Trophoblast cell (in vitro differentiated cells and primary cell): ENCODE measurements at regions not wholly inside any gene's neighbourhood (a gene's known extent, or its start where the extent isn't known, plus 50 kb on each side); places are given as distances from the start of the nearest gene placed in this dataset.

Experiments
- DNase-seq, 2 donors: peaks; one replicate each; pipeline ENCODE4 v3.0.0-alpha.2; 2016
- H2AFZ ChIP-seq: 2 replicates; pipeline ENCODE4 v1.6.1; 2013; ENCODE audit warnings: low read length, moderate library complexity, mild to moderate bottlenecking; ENCODE audit not compliant: insufficient read depth, poor library complexity
- H2AK5ac ChIP-seq: 2 replicates; pipeline ENCODE4 v1.6.1; 2013; ENCODE audit warnings: mild to moderate bottlenecking, low read length
- H2BK120ac ChIP-seq: 2 replicates; pipeline ENCODE4 v1.6.1; 2013; ENCODE audit warnings: low read length, mild to moderate bottlenecking, moderate library complexity; ENCODE audit not compliant: insufficient read depth, poor library complexity
- H2BK12ac ChIP-seq: 2 replicates; pipeline ENCODE4 v1.6.1; 2013; ENCODE audit warnings: mild to moderate bottlenecking, low read length, moderate library complexity
- H2BK5ac ChIP-seq: 2 replicates; pipeline ENCODE4 v1.6.1; 2013; ENCODE audit warnings: low read length, low read depth, moderate library complexity, mild to moderate bottlenecking; ENCODE audit not compliant: poor library complexity
- H3K14ac ChIP-seq: 2 replicates; pipeline ENCODE4 v1.6.1; 2013; ENCODE audit warnings: mild to moderate bottlenecking, low read length
- H3K18ac ChIP-seq: 2 replicates; pipeline ENCODE4 v1.6.1; 2013; ENCODE audit warnings: mild to moderate bottlenecking, low read length
- H3K23ac ChIP-seq: 2 replicates; pipeline ENCODE4 v1.6.1; 2013; ENCODE audit warnings: low read length
- H3K27ac ChIP-seq: 2 replicates; pipeline ENCODE4 v1.5.1; 2013; ENCODE audit warnings: low read depth, mild to moderate bottlenecking, inconsistent platforms, low read length, moderate library complexity
- H3K27me3 ChIP-seq: 2 replicates; pipeline ENCODE4 v1.6.1; 2013; ENCODE audit warnings: inconsistent platforms, mild to moderate bottlenecking, low read length, moderate library complexity; ENCODE audit not compliant: insufficient read depth
- H3K36me3 ChIP-seq, 2 experiments: 1 replicate in 1 of 2; 2 replicates in 1 of 2; pipeline ENCODE4 v1.6.1; 2013; ENCODE audit warnings: low read length in 2 of 2, mild to moderate bottlenecking in 2 of 2, moderate library complexity in 1 of 2; ENCODE audit not compliant: insufficient read depth in 2 of 2, control insufficient read depth in 1 of 2
- H3K4ac ChIP-seq: 2 replicates; pipeline ENCODE4 v1.6.1; 2013; ENCODE audit warnings: low read depth, mild to moderate bottlenecking, low read length, moderate library complexity
- H3K4me1 ChIP-seq, 2 experiments: 1 replicate in 1 of 2; 2 replicates in 1 of 2; pipeline ENCODE4 v1.6.1; 2013; ENCODE audit warnings: low read length in 2 of 2, mild to moderate bottlenecking in 2 of 2, moderate library complexity in 1 of 2; ENCODE audit not compliant: insufficient read depth in 2 of 2, control insufficient read depth in 1 of 2
- H3K4me2 ChIP-seq: 2 replicates; pipeline ENCODE4 v1.6.1; 2013; ENCODE audit warnings: inconsistent platforms, mild to moderate bottlenecking, low read length, moderate library complexity
- H3K4me3 ChIP-seq: 2 replicates; pipeline ENCODE4 v1.5.1; 2013; ENCODE audit warnings: mild to moderate bottlenecking, low read depth, low read length, inconsistent platforms
- H3K79me1 ChIP-seq: one replicate; pipeline ENCODE4 v1.6.1; 2013; ENCODE audit warnings: low read length
- H3K79me2 ChIP-seq: 2 replicates; pipeline ENCODE4 v1.6.1; 2013; ENCODE audit warnings: low read length, mild to moderate bottlenecking; ENCODE audit not compliant: control insufficient read depth, insufficient read depth, poor library complexity
- H3K9ac ChIP-seq: 2 replicates; pipeline ENCODE4 v1.6.1; 2013; ENCODE audit warnings: mild to moderate bottlenecking, low read length
- H3K9me3 ChIP-seq: 2 replicates; pipeline ENCODE4 v1.6.1; 2013; ENCODE audit warnings: low read depth, mild to moderate bottlenecking, control low read depth, inconsistent platforms, low read length; ENCODE audit not compliant: insufficient read depth
- H4K12ac ChIP-seq: 2 replicates; pipeline ENCODE4 v1.6.1; 2013; ENCODE audit warnings: low read depth, mild to moderate bottlenecking, low read length, moderate library complexity
- H4K8ac ChIP-seq: 2 replicates; pipeline ENCODE4 v1.6.1; 2013; ENCODE audit warnings: low read depth, mild to moderate bottlenecking, low read length, moderate library complexity
- H4K91ac ChIP-seq: one replicate; pipeline ENCODE4 v1.6.1; 2013; ENCODE audit warnings: low read depth, mild to moderate bottlenecking, low read length, moderate library complexity
- WGBS: extraction: QIAGEN DNeasy Blood & Tissue Kit; methylation state at CpG from one replicate; pipeline ENCODE4 v1.1.7; 2013; ENCODE audit warnings: missing lambda C conversion rate; ENCODE audit not compliant: insufficient read length, insufficient coverage; ENCODE audit errors: extremely low coverage; 5-methylcytosine and 5-hydroxymethylcytosine counted together

GRCh38 chr6:163850874-163851273 lies 436.4 kb downstream of the QKI start:
- no peak overlapping the region for H2BK12ac ChIP-seq
- no peak overlapping the region for H3K23ac ChIP-seq
- no peaks in the 10 kb centered on the region for H3K27me3 ChIP-seq
- H4K91ac ChIP-seq: no peak overlapping the region
- H3K4me1 ChIP-seq: no peaks in the 10 kb centered on the region
- no peak overlapping the region for H3K14ac ChIP-seq
- no peak for DNase-seq
- H2BK120ac ChIP-seq: no peak overlapping the region
- H4K12ac ChIP-seq: no peak overlapping the region
- peaks cover 0 to 1% of the 10 kb centered on the region in 2 experiments for H3K36me3 ChIP-seq
- no peak overlapping the region for H2AFZ ChIP-seq
- no peak overlapping the region for H3K27ac ChIP-seq
- H3K79me1 ChIP-seq: no peaks in the 10 kb centered on the region
- no peak overlapping the region for H3K4me3 ChIP-seq
- no peak overlapping the region for H4K8ac ChIP-seq
- no peak overlapping the region for H2AK5ac ChIP-seq
- H3K4me2 ChIP-seq: no peak overlapping the region
- no peak overlapping the region for H2BK5ac ChIP-seq
- H3K79me2 ChIP-seq: no peaks in the 10 kb centered on the region
- H3K4ac ChIP-seq: no peak overlapping the region
- H3K18ac ChIP-seq: no peak overlapping the region
- H3K9ac ChIP-seq: no peak overlapping the region
- H3K9me3 ChIP-seq: peaks cover 1% of the 10 kb centered on the region

- H3K4ac ChIP-seq: no peak overlapping the region
- H3K79me1 ChIP-seq: no peaks in the 10 kb centered on the region
- H3K27ac ChIP-seq: no peak overlapping the region
- no peak for DNase-seq
- WGBS: no CpG with 5 or more reads among the region's 3 CpGs
- no peak overlapping the region for H4K8ac ChIP-seq
- no peak overlapping the region for H2AFZ ChIP-seq
- no peak overlapping the region for H3K23ac ChIP-seq
- H3K27me3 ChIP-seq: no peaks in the 10 kb centered on the region
- H3K9ac ChIP-seq: no peak overlapping the region
- no peak overlapping the region for H3K18ac ChIP-seq
- no peak overlapping the region for H3K4me2 ChIP-seq
- H4K12ac ChIP-seq: no peak overlapping the region
- H3K4me3 ChIP-seq: no peak overlapping the region
- peaks cover 5% of the 10 kb centered on the region for H3K9me3 ChIP-seq
- H2AK5ac ChIP-seq: no peak overlapping the region
- no peaks in the 10 kb centered on the region for H3K36me3 ChIP-seq
- no peak overlapping the region for H3K14ac ChIP-seq
- H2BK12ac ChIP-seq: no peak overlapping the region
- no peak overlapping the region for H4K91ac ChIP-seq
- H2BK120ac ChIP-seq: no peak overlapping the region
- no peaks in the 10 kb centered on the region for H3K4me1 ChIP-seq
- no peak overlapping the region for H2BK5ac ChIP-seq
- no peaks in the 10 kb centered on the region for H3K79me2 ChIP-seq
Measured at GRCh38 chr6:163844761-163845160, 430.2 kb downstream of the QKI start.

GRCh38 chr6:163844357-163844756 lies 429.8 kb downstream of the QKI start:
- Histone ChIP-seq H4K91ac (no peak overlapping the region), H2BK5ac (no peak overlapping the region), H4K8ac (no peak overlapping the region), H3K4me1 (no peaks in the 10 kb centered on the region), H4K12ac (no peak overlapping the region), H3K4me2 (no peak overlapping the region), H3K9ac (no peak overlapping the region), H3K23ac (no peak overlapping the region), H3K79me2 (no peaks in the 10 kb centered on the region), H3K79me1 (no peaks in the 10 kb centered on the region), H3K27ac (no peak overlapping the region), H3K4ac (no peak overlapping the region), H3K14ac (no peak overlapping the region), H2BK12ac (no peak overlapping the region), H2AFZ (no peak overlapping the region), H3K27me3 (no peaks in the 10 kb centered on the region), H2AK5ac (no peak overlapping the region), H3K4me3 (no peak overlapping the region), H3K9me3 (peaks cover 5% of the 10 kb centered on the region), H3K36me3 (no peaks in the 10 kb centered on the region), H3K18ac (no peak overlapping the region), H2BK120ac (no peak overlapping the region)
- DNase-seq: no peak
- no CpG with 5 or more reads among the region's 7 CpGs for WGBS

- H3K79me1 ChIP-seq: no peaks in the 10 kb centered on the region
- H3K36me3 ChIP-seq: no peaks in the 10 kb centered on the region
- no peak overlapping the region for H4K8ac ChIP-seq
- H2AK5ac ChIP-seq: no peak overlapping the region
- no peak overlapping the region for H2BK12ac ChIP-seq
- H3K27me3 ChIP-seq: no peaks in the 10 kb centered on the region
- peaks cover 5% of the 10 kb centered on the region for H3K9me3 ChIP-seq
- no peak for DNase-seq
- no peak overlapping the region for H3K27ac ChIP-seq
- H3K4me2 ChIP-seq: no peak overlapping the region
- no peak overlapping the region for H3K23ac ChIP-seq
- H3K9ac ChIP-seq: no peak overlapping the region
- no CpG with 5 or more reads among the region's 3 CpGs for WGBS
- no peak overlapping the region for H4K91ac ChIP-seq
- H3K4me1 ChIP-seq: no peaks in the 10 kb centered on the region
- no peak overlapping the region for H4K12ac ChIP-seq
- no peak overlapping the region for H3K14ac ChIP-seq
- no peak overlapping the region for H3K4ac ChIP-seq
- no peak overlapping the region for H3K4me3 ChIP-seq
- H2BK5ac ChIP-seq: no peak overlapping the region
- no peak overlapping the region for H2BK120ac ChIP-seq
- no peak overlapping the region for H2AFZ ChIP-seq
- no peak overlapping the region for H3K18ac ChIP-seq
- no peaks in the 10 kb centered on the region for H3K79me2 ChIP-seq
Measured at GRCh38 chr6:163843218-163843617, 428.7 kb downstream of the QKI start.

- Histone ChIP-seq H3K36me3 (no peaks in the 10 kb centered on the region), H3K27me3 (no peaks in the 10 kb centered on the region), H4K91ac (no peak overlapping the region), H3K4me2 (no peak overlapping the region), H3K14ac (no peak overlapping the region), H3K4me3 (no peak overlapping the region), H2BK120ac (no peak overlapping the region), H3K9ac (no peak overlapping the region), H3K4ac (no peak overlapping the region), H3K79me2 (no peaks in the 10 kb centered on the region), H3K27ac (no peak overlapping the region), H3K18ac (no peak overlapping the region), H4K12ac (no peak overlapping the region), H3K23ac (no peak overlapping the region), H4K8ac (no peak overlapping the region), H2AK5ac (no peak overlapping the region), H3K9me3 (peaks cover 5% of the 10 kb centered on the region), H2BK5ac (no peak overlapping the region), H3K79me1 (no peaks in the 10 kb centered on the region), H2BK12ac (no peak overlapping the region), H2AFZ (no peak overlapping the region), H3K4me1 (no peaks in the 10 kb centered on the region)
- no peak for DNase-seq
Measured at GRCh38 chr6:163842467-163842866, 427.9 kb downstream of the QKI start.
